Tibial nerve (tissue), 3 donors: ENCODE measurements at regions not wholly inside any gene's neighbourhood (a gene's known extent, or its start where the extent isn't known, plus 50 kb on each side); places are given as distances from the start of the nearest gene placed in this dataset.

Source experiments
- POLR2A ChIP-seq, 2 donors: fragments of 450-650 bp; IDR thresholded peaks; one replicate each; pipeline ENCODE4 v1.6.1; 2017; ENCODE audit warnings: antibody characterized with exemption in 2 of 2, mild to moderate bottlenecking in 2 of 2, moderate library complexity in 2 of 2
- TF ChIP-seq, protein P1 (sequence below), 5 experiments: fragments of 200-600 bp in 3 of 5; fragments of 450-650 bp in 2 of 5; sonication (generic) in 3 of 5; IDR thresholded peaks; one replicate each; pipeline ENCODE4 v1.5.1; 2016 to 2019; ENCODE audit warnings: antibody characterized with exemption in 5 of 5, mild to moderate bottlenecking in 3 of 5, moderate library complexity in 2 of 5

DNA sequence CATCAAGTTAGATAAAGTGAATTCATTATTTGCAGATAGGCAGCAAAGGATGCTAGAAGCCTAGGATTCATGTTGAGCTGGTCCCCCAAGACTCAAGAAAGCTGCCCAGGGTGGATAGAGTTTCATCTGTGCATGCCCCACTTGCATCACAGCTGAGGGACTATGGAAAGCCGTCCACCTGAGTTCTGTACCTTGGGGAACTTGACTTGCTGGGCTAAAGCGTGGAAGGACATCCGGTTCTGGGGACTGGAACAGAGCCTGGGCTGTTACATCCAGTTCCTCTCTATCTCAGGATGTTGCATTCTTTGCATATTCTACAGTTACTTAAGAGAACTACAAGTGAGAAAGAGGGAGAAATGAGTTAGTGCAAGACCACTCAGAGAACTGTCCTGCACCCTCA, 458.4 kb downstream of the SHISA9 start:
- TF ChIP-seq POLR2A (IDR thresholded peaks at IDR 0.05) = no peak
- TF ChIP-seq, protein P1, sequence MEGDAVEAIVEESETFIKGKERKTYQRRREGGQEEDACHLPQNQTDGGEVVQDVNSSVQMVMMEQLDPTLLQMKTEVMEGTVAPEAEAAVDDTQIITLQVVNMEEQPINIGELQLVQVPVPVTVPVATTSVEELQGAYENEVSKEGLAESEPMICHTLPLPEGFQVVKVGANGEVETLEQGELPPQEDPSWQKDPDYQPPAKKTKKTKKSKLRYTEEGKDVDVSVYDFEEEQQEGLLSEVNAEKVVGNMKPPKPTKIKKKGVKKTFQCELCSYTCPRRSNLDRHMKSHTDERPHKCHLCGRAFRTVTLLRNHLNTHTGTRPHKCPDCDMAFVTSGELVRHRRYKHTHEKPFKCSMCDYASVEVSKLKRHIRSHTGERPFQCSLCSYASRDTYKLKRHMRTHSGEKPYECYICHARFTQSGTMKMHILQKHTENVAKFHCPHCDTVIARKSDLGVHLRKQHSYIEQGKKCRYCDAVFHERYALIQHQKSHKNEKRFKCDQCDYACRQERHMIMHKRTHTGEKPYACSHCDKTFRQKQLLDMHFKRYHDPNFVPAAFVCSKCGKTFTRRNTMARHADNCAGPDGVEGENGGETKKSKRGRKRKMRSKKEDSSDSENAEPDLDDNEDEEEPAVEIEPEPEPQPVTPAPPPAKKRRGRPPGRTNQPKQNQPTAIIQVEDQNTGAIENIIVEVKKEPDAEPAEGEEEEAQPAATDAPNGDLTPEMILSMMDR (IDR thresholded peaks at IDR 0.05) = no peak
